Activated naive CD4-positive, alpha-beta T cell treated with anti-CD3 and anti-CD28 coated beads, Interleukin-2, amount 10 ng/mL, durations not matched to agents 7 days and 5 days (primary cell): ENCODE measurements at regions not wholly inside any gene's neighbourhood (a gene's known extent, or its start where the extent isn't known, plus 50 kb on each side); places are given as distances from the start of the nearest gene placed in this dataset.
"Not testable (repeated sequence)": the region's sequence is repeated elsewhere in the genome, so short reads cannot be mapped to it uniquely, and the experiment has no call there.

ENCODE experiments used
- CTCF ChIA-PET: fragments of 350-600 bp; sonication (Branson Sonifier 250); formaldehyde crosslinking; loops from one replicate; lab custom pipeline; 2021; ENCODE audit warnings: antibody characterized with exemption; lab: Charles Lee
- DNase-seq: peaks from one replicate; pipeline ENCODE4 v3.0.0-alpha.2; 2020
- H3K27ac Mint-ChIP-seq: one replicate; pipeline ENCODE4 v1.8.0; 2021; ENCODE audit warnings: mild to moderate bottlenecking, moderate library complexity, mixed read lengths
- H3K27me3 Mint-ChIP-seq: one replicate; pipeline ENCODE4 v1.8.0; 2021; ENCODE audit warnings: mild to moderate bottlenecking, mixed read lengths
- H3K36me3 Mint-ChIP-seq: one replicate; pipeline ENCODE4 v1.8.0; 2021; ENCODE audit warnings: mixed read lengths
- H3K4me1 Mint-ChIP-seq: one replicate; pipeline ENCODE4 v1.8.0; 2021; ENCODE audit warnings: mixed read lengths
- H3K4me3 Mint-ChIP-seq: one replicate; pipeline ENCODE4 v1.8.0; 2021; ENCODE audit warnings: mild to moderate bottlenecking, moderate library complexity, mixed read lengths
- H3K9me3 Mint-ChIP-seq: one replicate; pipeline ENCODE4 v1.8.0; 2021; ENCODE audit warnings: mixed read lengths

- H3K36me3 Mint-ChIP-seq, DNase-seq, H3K4me1 Mint-ChIP-seq, CTCF ChIA-PET, H3K27ac Mint-ChIP-seq, H3K4me3 Mint-ChIP-seq, H3K27me3 Mint-ChIP-seq: not testable (repeated sequence)
- H3K9me3 Mint-ChIP-seq, result peaks cover 11% of the 10 kb centered on the region
These were observed 1673.7 kb upstream of the PIK3C3 start for GRCh38 chr18:40281356-40281755.

GRCh38 chr18:40274618-40275196 lies 1680.3 kb upstream of the PIK3C3 start:
- CTCF ChIA-PET, result no interaction called here
- H3K4me3 Mint-ChIP-seq, result no peak overlapping the region
- H3K27me3 Mint-ChIP-seq, result no peaks in the 10 kb centered on the region
- H3K36me3 Mint-ChIP-seq, result no peaks in the 10 kb centered on the region
- no peak for DNase-seq
- H3K9me3 Mint-ChIP-seq, result peaks cover 6% of the 10 kb centered on the region
- H3K4me1 Mint-ChIP-seq, result no peaks in the 10 kb centered on the region
- H3K27ac Mint-ChIP-seq, result no peak overlapping the region

- Mint-ChIP-seq H3K27me3 (no peaks in the 10 kb centered on the region), H3K9me3 (peaks cover 9% of the 10 kb centered on the region), H3K4me1 (no peaks in the 10 kb centered on the region), H3K36me3 (no peaks in the 10 kb centered on the region), H3K4me3 (no peak overlapping the region), H3K27ac (no peak overlapping the region)
- no peak for DNase-seq
- CTCF ChIA-PET, result no interaction called here
These were observed 1682.3 kb upstream of the PIK3C3 start for GRCh38 chr18:40272630-40273231.

- Mint-ChIP-seq H3K27ac (no peak overlapping the region), H3K36me3 (no peaks in the 10 kb centered on the region), H3K4me1 (no peaks in the 10 kb centered on the region), H3K27me3 (no peaks in the 10 kb centered on the region), H3K9me3 (peaks cover 8% of the 10 kb centered on the region), H3K4me3 (no peak overlapping the region)
- CTCF ChIA-PET, result no interaction called here
- DNase-seq, result no peak
These were observed 1695.8 kb upstream of the PIK3C3 start for GRCh38 chr18:40259115-40259835.

- CTCF ChIA-PET, result no interaction called here
- H3K27me3 Mint-ChIP-seq, result no peaks in the 10 kb centered on the region
- no peak overlapping the region for H3K4me3 Mint-ChIP-seq
- no peak for DNase-seq
- no peak overlapping the region for H3K27ac Mint-ChIP-seq
- no peaks in the 10 kb centered on the region for H3K36me3 Mint-ChIP-seq
- H3K4me1 Mint-ChIP-seq, result no peaks in the 10 kb centered on the region
- H3K9me3 Mint-ChIP-seq, result peaks cover 12% of the 10 kb centered on the region
These were observed 1696.7 kb upstream of the PIK3C3 start for GRCh38 chr18:40258311-40258710.

- H3K27me3 Mint-ChIP-seq, result no peaks in the 10 kb centered on the region
- H3K36me3 Mint-ChIP-seq, result no peaks in the 10 kb centered on the region
- H3K4me3 Mint-ChIP-seq, result no peak overlapping the region
- H3K27ac Mint-ChIP-seq, result no peak overlapping the region
- DNase-seq, result no peak
- H3K9me3 Mint-ChIP-seq, result peaks cover 15% of the 10 kb centered on the region
- no peaks in the 10 kb centered on the region for H3K4me1 Mint-ChIP-seq
- CTCF ChIA-PET, result no interaction called here
These were observed 1704.8 kb upstream of the PIK3C3 start for GRCh38 chr18:40250236-40250635.

- Mint-ChIP-seq H3K36me3 (no peaks in the 10 kb centered on the region), H3K27ac (no peak overlapping the region), H3K9me3 (peaks cover 17% of the 10 kb centered on the region), H3K27me3 (no peaks in the 10 kb centered on the region), H3K4me1 (no peaks in the 10 kb centered on the region), H3K4me3 (no peak overlapping the region)
- no peak for DNase-seq
- CTCF ChIA-PET, result no interaction called here
These were observed 1705.5 kb upstream of the PIK3C3 start for GRCh38 chr18:40249390-40250080.

GRCh38 chr18:40245612-40246011 lies 1709.4 kb upstream of the PIK3C3 start:
- H3K4me1 Mint-ChIP-seq, H3K4me3 Mint-ChIP-seq, H3K27ac Mint-ChIP-seq, DNase-seq, CTCF ChIA-PET, H3K27me3 Mint-ChIP-seq, H3K36me3 Mint-ChIP-seq: not testable (repeated sequence)
- H3K9me3 Mint-ChIP-seq, result peaks cover 16% of the 10 kb centered on the region

- no peaks in the 10 kb centered on the region for H3K36me3 Mint-ChIP-seq
- no peaks in the 10 kb centered on the region for H3K27me3 Mint-ChIP-seq
- no peaks in the 10 kb centered on the region for H3K4me1 Mint-ChIP-seq
- H3K9me3 Mint-ChIP-seq, result peaks cover 18% of the 10 kb centered on the region
- DNase-seq, result no peak
- H3K4me3 Mint-ChIP-seq, result no peak overlapping the region
- H3K27ac Mint-ChIP-seq, result no peak overlapping the region
- CTCF ChIA-PET, result no interaction called here
These were observed 1711.4 kb upstream of the PIK3C3 start for GRCh38 chr18:40243607-40244006.

- CTCF ChIA-PET, result no interaction called here
- H3K27ac Mint-ChIP-seq, result no peak overlapping the region
- no peaks in the 10 kb centered on the region for H3K27me3 Mint-ChIP-seq
- H3K9me3 Mint-ChIP-seq, result peaks cover 8% of the 10 kb centered on the region
- H3K36me3 Mint-ChIP-seq, result no peaks in the 10 kb centered on the region
- H3K4me1 Mint-ChIP-seq, result no peaks in the 10 kb centered on the region
- DNase-seq, result no peak
- H3K4me3 Mint-ChIP-seq, result no peak overlapping the region
These were observed 1719.2 kb upstream of the PIK3C3 start for GRCh38 chr18:40235836-40236235.

- Mint-ChIP-seq H3K4me3 (no peak overlapping the region), H3K27me3 (no peaks in the 10 kb centered on the region), H3K27ac (no peak overlapping the region), H3K4me1 (no peaks in the 10 kb centered on the region), H3K9me3 (peaks cover 8% of the 10 kb centered on the region), H3K36me3 (no peaks in the 10 kb centered on the region)
- no peak for DNase-seq
- CTCF ChIA-PET, result no interaction called here
These were observed 1719.7 kb upstream of the PIK3C3 start for GRCh38 chr18:40235323-40235722.

- H3K4me1 Mint-ChIP-seq, result no peaks in the 10 kb centered on the region
- peaks cover 11% of the 10 kb centered on the region for H3K9me3 Mint-ChIP-seq
- no peaks in the 10 kb centered on the region for H3K36me3 Mint-ChIP-seq
- no peak overlapping the region for H3K27ac Mint-ChIP-seq
- DNase-seq, result no peak
- no peaks in the 10 kb centered on the region for H3K27me3 Mint-ChIP-seq
- no peak overlapping the region for H3K4me3 Mint-ChIP-seq
- CTCF ChIA-PET, result no interaction called here
These were observed 1721.0 kb upstream of the PIK3C3 start for GRCh38 chr18:40233931-40234616.

GRCh38 chr18:40222776-40223175 lies 1732.3 kb upstream of the PIK3C3 start:
- no peak overlapping the region for H3K4me3 Mint-ChIP-seq
- H3K4me1 Mint-ChIP-seq, result no peaks in the 10 kb centered on the region
- H3K36me3 Mint-ChIP-seq, result no peaks in the 10 kb centered on the region
- DNase-seq, result no peak
- H3K9me3 Mint-ChIP-seq, result peaks cover 3% of the 10 kb centered on the region
- no peak overlapping the region for H3K27ac Mint-ChIP-seq
- no peaks in the 10 kb centered on the region for H3K27me3 Mint-ChIP-seq
- CTCF ChIA-PET, result no interaction called here

- H3K4me3 Mint-ChIP-seq, result no peak overlapping the region
- H3K9me3 Mint-ChIP-seq, result peaks cover 3% of the 10 kb centered on the region
- CTCF ChIA-PET, result interaction anchor here (1.0 kb wide), 1 partner anchor 9 kb away, joined by 3 read pairs; no protein-coding TSS in a partner anchor
- no peaks in the 10 kb centered on the region for H3K36me3 Mint-ChIP-seq
- no peak for DNase-seq
- no peak overlapping the region for H3K27ac Mint-ChIP-seq
- no peaks in the 10 kb centered on the region for H3K27me3 Mint-ChIP-seq
- H3K4me1 Mint-ChIP-seq, result no peaks in the 10 kb centered on the region
These were observed 1738.2 kb upstream of the PIK3C3 start for GRCh38 chr18:40216856-40217255.
